Neutrophil (primary cell): ENCODE measurements at regions not wholly inside any gene's neighbourhood (a gene's known extent, or its start where the extent isn't known, plus 50 kb on each side); places are given as distances from the start of the nearest gene placed in this dataset.

Source experiments
- H3K27ac ChIP-seq: fragments of 200-600 bp; sonication (generic); 2 replicates; pipeline ENCODE4 v1.5.1; 2016; ENCODE audit warnings: mild to moderate bottlenecking, moderate library complexity
- H3K27me3 ChIP-seq: fragments of 200-600 bp; sonication (generic); 2 replicates; pipeline ENCODE4 v1.6.0; 2016; ENCODE audit warnings: mild to moderate bottlenecking
- H3K36me3 ChIP-seq: fragments of 200-600 bp; sonication (generic); 2 replicates; pipeline ENCODE4 v1.5.1; 2017
- H3K4me1 ChIP-seq, 2 experiments: fragments of 200-600 bp in 1 of 2; sonication (generic) in 1 of 2; 1 replicate in 1 of 2; 2 replicates in 1 of 2; pipeline versions ENCODE4 v1.5.1 to v1.6.1; 2013 to 2016; ENCODE audit warnings: low read depth in 1 of 2, low read length in 1 of 2, mild to moderate bottlenecking in 1 of 2, moderate library complexity in 1 of 2; ENCODE audit not compliant: control insufficient read depth in 1 of 2, insufficient read depth in 1 of 2
- H3K4me3 ChIP-seq, 2 experiments: fragments of 200-600 bp in 1 of 2; sonication (generic) in 1 of 2; 1 replicate in 1 of 2; 2 replicates in 1 of 2; pipeline ENCODE4 v1.5.1; 2013 to 2016; ENCODE audit warnings: low read depth in 1 of 2, low read length in 1 of 2, mild to moderate bottlenecking in 1 of 2, moderate library complexity in 1 of 2
- H3K9me3 ChIP-seq: fragments of 200-600 bp; sonication (generic); 2 replicates; pipeline ENCODE4 v1.5.1; 2016
- TF ChIP-seq, protein P1 (sequence below): fragments of 200-600 bp; sonication (generic); IDR thresholded peaks from 2 replicates; pipeline ENCODE4 v1.5.1; 2016; ENCODE audit warnings: antibody characterized with exemption

DNA sequence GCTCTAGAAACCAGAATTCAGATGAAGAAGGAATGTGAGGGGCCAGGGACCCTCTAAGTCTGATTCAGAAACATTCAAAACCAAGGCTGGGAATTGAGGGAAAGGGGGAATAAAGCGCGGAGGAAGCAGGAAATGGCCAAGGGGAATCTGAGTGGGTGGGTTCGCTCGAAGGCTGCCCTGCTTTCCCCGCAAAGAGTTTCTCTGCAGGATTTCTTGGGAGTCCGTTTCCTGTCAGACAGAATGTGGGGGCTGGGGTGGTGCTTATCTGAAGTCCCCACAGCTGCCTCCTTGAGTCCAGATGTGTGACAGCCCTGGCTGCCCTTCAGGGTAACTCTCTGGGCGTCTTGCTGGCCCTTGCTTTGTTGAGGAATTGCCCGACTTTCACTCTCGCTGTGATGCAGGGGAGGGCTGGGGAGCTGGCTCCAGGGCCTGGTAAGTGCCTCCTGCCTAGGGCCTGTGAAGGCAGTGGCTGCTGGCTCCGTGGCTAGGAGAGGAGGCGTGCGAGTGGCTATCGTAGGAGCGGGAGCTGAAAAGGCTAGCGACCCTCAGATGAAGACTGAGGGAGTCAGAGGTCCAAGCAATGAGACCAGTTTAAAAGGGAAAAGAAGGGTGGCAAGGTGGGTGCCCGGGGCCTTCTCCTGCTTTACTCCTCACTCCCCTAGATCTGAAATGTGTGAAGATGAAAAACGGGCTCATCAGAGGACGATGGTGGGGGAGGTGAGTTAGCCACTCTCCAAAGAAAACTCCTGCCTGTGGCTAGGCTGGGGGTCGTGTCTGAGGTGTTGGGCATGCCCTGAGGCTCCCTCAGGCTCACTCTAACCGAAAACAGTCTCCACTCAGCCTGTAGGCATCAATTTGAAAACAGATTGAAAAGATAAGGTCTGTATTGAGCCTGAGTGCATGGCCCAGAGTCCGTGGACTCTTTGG, 143.9 kb upstream of the UMPS start:
- H3K27me3 ChIP-seq: peaks cover 72% of the 10 kb centered on the region

DNA sequence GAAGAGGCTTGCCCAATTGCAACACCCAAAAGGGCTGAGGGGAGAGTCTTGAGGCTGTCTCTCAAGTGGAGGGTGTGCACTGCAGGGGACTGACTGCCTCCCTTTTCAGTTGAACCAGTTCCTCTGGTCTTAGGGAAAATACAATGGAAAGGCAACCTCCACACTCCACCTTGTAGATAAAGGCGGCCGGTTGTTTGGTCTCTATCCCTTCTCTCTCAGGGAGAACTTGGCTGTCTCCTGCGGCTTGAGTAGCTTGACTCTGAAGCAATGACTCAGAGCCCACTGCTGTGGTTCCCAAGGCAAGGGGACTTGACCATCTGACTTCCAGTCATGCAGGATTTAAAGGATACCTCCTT, 143.2 kb upstream of the UMPS start:
- H3K36me3 ChIP-seq: no peaks in the 10 kb centered on the region

More for the DNA sequence above, 143.9 kb upstream of the UMPS start:
- H3K9me3 ChIP-seq: no peaks in the 10 kb centered on the region
- TF ChIP-seq, protein P1, sequence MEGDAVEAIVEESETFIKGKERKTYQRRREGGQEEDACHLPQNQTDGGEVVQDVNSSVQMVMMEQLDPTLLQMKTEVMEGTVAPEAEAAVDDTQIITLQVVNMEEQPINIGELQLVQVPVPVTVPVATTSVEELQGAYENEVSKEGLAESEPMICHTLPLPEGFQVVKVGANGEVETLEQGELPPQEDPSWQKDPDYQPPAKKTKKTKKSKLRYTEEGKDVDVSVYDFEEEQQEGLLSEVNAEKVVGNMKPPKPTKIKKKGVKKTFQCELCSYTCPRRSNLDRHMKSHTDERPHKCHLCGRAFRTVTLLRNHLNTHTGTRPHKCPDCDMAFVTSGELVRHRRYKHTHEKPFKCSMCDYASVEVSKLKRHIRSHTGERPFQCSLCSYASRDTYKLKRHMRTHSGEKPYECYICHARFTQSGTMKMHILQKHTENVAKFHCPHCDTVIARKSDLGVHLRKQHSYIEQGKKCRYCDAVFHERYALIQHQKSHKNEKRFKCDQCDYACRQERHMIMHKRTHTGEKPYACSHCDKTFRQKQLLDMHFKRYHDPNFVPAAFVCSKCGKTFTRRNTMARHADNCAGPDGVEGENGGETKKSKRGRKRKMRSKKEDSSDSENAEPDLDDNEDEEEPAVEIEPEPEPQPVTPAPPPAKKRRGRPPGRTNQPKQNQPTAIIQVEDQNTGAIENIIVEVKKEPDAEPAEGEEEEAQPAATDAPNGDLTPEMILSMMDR: no peak
- H3K4me3 ChIP-seq: no peak overlapping the region
- no peaks in the 10 kb centered on the region for H3K36me3 ChIP-seq
- no peak overlapping the region for H3K27ac ChIP-seq
- no peaks in the 10 kb centered on the region for H3K4me1 ChIP-seq

DNA sequence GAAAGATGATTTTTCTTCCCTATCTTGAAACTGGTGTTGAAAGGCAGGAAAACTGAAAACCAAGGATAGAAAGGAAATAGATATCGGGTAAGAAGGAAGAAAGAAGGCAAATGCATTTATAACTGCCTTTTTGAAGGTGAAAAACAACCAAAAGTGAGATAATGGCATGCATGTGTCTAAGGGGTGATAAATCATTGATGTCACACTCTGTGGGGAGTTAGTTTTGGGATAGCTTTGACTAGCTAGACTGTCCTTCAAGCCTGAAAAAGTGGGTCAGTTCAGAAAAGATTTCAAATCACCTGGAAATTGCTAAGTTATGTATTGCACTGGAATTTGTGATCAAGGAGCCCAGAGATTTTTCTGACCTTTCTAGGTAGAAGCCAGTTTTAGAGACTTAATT, 142.2 kb upstream of the UMPS start:
- Histone ChIP-seq H3K27me3 (peaks cover 59% of the 10 kb centered on the region), H3K27ac (no peak overlapping the region), H3K36me3 (no peaks in the 10 kb centered on the region), H3K4me1 (no peaks in the 10 kb centered on the region), H3K4me3 (no peak overlapping the region), H3K9me3 (no peaks in the 10 kb centered on the region)
- TF ChIP-seq, protein P1: no peak

More for the DNA sequence above, 143.2 kb upstream of the UMPS start:
- H3K27me3 ChIP-seq: peaks cover 69% of the 10 kb centered on the region
- no peaks in the 10 kb centered on the region for H3K9me3 ChIP-seq
- H3K4me3 ChIP-seq: no peak overlapping the region
- TF ChIP-seq, protein P1: no peak
- no peak overlapping the region for H3K27ac ChIP-seq
- no peaks in the 10 kb centered on the region for H3K4me1 ChIP-seq

DNA sequence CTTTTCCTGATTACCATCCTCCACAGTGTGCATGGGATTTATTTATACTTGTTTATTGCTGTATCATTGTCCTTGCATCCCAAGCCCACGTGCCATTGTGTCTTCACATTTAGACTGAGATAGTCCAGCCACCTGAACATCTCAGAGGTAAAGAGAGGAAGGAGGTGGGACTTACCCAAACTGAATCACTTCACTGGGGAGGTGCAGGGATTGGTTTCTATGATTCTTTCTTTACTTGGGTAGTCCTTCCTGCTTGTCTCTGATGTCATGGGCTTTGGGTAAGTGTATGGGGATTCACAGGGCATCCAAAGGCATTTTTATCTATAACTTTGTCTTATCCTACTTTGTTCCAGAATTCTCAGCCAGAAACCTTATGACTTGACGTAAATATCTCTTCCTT, 141.5 kb upstream of the UMPS start:
- H3K4me1 ChIP-seq: no peaks in the 10 kb centered on the region
- no peaks in the 10 kb centered on the region for H3K9me3 ChIP-seq
- H3K4me3 ChIP-seq: no peak overlapping the region
- TF ChIP-seq, protein P1: no peak
- H3K27ac ChIP-seq: no peak overlapping the region
- H3K27me3 ChIP-seq: peaks cover 52% of the 10 kb centered on the region
- H3K36me3 ChIP-seq: no peaks in the 10 kb centered on the region

DNA sequence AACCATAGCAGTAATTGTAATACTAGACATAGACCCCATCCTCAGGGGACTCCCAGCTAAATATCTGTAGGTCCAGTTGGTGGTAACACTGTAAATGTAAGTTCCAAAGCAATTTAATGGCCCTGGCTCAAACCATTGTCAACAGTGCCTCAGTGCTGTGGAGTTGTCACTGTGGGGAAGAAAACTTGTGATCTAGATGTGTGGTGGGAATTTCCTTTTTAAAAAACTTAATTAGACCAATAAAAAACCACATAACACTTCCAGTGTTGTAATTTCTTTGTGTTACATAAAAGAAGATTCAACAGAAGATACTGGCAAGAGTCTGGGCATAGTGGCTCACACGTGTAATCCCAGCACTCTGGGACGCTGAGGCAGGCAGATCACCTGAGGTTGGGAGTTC, 138.6 kb upstream of the UMPS start:
- Histone ChIP-seq H3K36me3 (no peaks in the 10 kb centered on the region), H3K4me1 (no peaks in the 10 kb centered on the region), H3K27ac (no peak overlapping the region), H3K9me3 (no peaks in the 10 kb centered on the region), H3K4me3 (no peak overlapping the region), H3K27me3 (peaks cover 23% of the 10 kb centered on the region)
- TF ChIP-seq, protein P1: no peak
